HG03066 (cell line): ENCODE measurements at regions not wholly inside any gene's neighbourhood (a gene's known extent, or its start where the extent isn't known, plus 50 kb on each side); places are given as distances from the start of the nearest gene placed in this dataset.

Experiments
- ATAC-seq: cut with Tn5 transposase; IDR thresholded peaks from one replicate; pipeline ENCODE4 v1.9.1; 2021; ENCODE audit warnings: low read depth; ENCODE audit not compliant: unreplicated experiment

DNA sequence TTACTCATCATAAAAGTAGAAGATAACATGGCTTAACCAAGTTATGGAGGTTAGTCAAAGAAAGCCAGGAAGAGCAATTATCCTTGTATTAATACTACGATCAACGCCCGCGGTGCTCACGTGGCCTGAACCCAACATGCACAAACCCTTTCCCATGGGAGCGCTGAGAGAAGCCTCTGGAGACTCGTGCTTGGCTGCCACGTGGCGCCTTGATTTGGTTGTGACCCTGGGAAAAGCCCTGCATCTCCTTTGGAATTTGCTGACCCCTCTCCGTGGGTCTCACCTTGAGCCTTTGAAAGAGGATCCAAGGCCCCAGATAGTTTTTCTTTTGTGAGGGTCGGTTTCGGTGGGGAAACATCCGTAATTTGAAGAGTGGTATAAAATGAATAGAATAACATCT, 255.6 kb downstream of the DCDC2C start:
- ATAC-seq: no peak

DNA sequence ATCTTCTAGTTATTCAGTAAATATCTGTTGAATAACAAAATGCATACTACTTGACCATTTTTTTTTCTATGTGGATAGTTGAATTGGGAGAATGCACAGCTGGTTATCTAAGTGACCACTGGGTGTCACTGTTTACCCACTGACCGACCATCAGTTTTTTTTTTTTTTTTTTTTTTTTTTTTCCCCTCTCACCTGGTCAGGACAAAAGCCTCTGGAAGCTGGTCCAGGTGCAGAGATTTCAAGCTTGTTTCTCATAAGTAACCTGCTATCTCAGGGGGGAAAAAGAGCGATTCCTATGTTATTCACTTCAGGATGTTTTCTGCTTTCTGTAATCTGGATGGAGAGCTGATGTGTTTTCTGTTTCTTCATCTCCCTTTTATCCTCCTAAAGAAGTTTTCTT, 256.0 kb downstream of the DCDC2C start:
- ATAC-seq: no peak

DNA sequence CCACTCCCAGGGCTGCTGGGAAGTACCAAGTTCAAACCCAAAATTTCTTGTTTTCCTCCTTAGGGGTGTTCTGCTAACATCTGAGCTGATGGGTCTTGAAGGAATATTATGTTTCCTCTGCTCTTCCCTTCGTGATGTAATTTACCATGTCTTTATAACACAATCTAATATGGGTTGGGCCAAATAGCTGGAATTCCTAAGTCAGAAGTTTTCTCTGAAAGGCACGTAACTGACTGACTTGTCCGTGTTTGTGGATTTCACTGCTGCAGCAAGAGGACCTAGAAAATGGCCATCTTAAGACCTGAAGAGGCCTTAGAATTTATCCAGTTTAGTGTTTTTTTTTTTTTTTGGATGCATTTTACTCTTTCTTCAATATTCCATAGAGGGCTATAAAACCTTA, 256.7 kb downstream of the DCDC2C start:
- ATAC-seq: no peak

DNA sequence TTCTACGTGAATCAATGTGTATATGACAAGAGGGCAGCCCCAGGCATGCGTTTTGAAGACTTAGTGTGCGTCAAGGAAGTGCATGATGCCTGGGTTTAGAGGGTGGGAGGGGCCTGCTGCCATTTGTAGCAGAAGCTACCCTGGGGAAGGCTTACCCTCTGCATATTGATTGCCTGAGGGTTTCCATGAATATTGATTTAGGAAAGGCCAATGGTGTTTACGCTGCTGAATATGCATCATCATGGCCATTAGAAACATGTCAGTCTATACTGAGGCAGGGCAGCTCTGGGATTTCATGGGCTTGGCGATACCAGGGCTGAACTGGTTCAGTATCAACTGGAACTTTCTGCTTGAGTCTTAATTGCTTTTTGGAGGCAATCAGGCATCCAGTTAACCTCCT, 259.3 kb downstream of the DCDC2C start:
- no peak for ATAC-seq

DNA sequence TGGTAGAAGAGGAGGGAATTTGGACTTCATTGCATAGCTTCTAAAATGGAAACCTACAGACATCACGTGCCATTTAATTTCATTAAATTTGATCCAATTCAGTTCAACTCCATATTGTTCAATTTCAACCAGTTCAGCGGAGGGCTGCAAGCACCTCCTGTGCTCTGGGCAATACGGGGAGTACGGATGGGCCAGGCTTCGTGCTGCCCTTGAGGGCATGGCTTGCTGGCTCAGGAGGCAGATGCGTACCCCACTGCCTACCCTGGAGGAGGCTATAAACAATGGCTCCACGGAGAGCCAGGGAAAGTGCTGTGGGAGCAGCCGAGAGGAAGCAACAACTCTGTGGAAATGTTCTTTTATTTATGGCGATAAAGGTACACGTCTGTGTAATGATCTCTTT, 261.8 kb downstream of the DCDC2C start:
- no peak for ATAC-seq

DNA sequence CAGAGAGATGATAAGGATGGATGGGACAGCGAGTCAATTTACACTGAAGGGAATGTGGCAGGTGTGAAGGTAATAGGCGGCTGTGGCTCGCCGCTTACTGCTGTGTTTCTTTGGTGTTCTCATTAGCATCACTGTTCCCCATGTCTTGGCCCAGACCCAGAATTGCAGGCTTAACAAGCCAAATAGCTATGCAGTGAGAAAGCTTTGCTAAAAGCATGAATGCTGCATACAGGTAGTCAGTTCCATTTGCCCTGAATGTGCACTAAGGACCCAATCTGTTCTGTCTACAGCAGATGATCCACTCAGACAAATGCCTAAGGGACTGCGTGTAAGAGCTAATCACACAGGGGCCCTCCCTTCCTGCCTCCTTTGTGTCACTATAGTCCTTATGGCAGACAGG, 262.6 kb downstream of the DCDC2C start:
- no peak for ATAC-seq

DNA sequence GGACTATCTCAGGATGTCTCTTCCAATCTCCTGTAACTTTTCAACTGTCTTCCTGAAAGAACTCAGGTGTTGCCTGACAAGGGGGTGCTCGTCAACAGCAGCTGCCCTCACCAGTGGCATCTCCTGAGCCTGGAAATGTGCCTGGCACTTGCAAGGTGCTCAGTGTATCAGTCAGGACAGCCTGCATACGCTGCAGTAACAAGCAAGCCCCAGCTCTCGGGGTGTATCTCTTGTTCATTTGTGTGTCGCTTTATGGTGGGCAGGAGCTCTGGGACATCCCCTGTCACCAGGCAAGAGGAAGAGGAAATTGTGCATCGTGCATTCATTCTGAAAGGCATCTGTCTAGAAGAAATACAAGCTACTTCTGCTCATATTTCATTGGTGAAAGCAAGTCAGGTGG, 263.1 kb downstream of the DCDC2C start:
- ATAC-seq: no peak

DNA sequence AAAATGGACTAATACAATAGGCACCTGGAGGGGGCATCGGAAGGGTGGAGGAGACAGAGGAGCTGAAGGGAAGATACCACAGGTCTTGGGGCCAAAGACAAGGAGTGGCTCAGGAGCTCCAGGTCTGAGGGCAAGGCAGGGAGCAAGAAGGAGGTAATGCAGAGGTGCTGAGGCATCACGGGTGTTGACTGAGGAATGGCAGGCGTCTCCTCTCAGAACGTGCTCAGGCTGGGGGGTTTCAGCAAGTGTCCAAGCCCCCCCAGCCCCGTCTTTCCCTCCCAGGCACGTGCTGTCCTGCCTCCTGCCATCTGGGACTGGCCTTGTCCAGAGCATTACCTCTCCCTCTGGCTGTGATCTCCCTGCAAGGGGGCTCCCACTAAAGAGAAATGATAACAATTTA, 265.4 kb downstream of the DCDC2C start:
- no peak for ATAC-seq

DNA sequence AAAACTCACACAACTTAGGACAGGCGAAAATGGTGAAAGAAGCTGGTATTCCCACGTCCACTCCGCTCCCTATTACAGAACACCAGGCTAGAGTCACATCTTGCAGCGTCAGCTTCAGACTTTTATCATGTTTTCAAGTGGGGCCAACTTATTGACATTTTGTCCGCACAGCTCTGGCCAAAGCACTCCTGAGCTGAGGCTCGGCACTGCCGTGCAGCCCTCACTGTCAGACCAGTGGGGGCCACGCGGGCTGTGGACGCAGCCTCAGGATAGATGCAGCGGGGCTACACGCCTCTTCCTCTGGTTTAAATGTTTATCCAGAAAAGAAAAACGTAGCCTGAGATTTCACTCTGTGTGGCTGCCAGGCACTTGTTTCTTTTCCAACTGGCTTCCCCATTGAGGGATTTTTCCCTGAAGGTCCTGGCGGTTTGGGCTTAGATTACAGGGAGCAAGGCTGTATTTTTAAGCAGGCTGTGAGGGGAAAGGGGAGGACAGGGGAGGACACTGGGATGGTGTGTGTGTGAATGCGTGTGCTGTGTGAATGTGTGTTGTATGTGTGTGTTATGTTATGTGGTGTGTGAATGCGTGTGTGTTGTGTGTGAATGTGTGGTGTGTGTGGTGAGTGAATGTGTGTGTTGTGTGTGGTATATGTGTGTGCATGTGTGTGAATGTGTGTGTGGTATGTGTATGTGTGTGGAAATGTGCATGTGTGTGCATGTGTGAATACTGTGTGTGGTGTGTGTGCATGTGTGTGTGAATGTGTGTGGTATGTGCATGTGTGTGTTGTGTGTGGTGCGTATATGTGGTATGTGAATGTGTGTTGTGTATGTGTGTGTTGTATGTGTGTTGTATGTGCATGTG, 267.6 kb downstream of the DCDC2C start:
- no peak for ATAC-seq

DNA sequence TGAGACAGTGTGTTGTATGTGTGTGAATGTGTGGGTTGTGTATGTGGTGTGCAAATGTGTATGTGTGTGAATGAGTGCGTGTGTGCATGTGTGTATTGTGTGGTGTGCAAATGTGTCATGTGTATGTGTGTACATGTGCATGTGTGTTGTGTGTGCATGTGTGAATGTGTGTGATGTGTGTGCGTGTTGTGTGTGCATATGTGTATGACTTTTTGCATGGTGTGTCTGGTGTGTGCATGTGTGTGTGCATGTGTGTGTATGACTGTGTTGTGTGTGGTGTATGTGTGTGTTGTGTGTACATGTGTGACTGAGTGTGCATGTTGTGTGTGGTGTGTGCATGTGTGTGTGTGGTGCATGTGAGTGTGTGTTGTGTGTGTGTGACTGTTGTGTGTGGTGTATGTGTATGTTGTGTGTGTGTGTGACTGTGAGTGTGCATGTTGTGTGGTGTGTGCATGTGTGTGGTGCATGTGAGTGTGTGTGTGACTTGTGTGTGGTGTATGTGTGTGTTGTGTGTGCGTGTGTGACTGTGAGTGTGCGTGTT, 268.3 kb downstream of the DCDC2C start:
- no peak for ATAC-seq

DNA sequence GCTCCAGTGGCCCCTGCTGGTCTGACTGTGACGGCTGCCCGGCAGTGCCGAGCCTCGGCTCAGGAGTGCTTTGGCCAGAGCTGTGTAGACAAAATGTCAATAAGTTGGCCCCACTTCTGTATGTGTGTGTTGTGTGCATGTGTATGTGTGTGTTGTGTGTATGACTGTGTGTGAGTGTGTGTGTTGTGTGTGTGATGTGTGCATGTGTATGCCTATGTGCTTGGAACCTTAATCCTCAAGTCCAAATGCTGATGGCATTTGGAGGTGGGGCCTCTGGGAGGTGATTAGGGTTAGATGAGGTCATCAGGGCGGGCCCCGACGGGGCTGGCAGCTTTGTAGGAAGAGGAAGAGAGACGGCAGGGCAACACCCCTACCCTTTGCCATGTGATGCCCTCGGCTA, 269.0 kb downstream of the DCDC2C start:
- ATAC-seq: no peak

DNA sequence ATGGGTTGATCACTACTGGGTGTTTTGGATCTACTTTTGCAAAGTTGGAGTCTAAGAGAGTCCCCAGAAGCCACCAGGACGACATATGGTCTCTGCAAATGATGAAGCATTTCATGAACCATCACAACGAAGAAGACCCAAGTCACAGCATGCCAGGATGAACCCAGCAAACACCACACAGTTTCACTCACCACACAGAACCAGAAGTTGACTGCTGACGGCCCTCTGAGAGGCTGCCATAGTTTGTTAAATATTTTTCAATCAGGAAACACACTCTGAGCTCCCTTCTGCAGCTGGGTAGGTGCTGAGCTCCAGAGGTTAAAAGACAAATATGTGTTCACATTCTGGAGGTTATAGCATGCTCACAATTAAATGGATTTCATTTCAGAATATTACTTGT, 271.4 kb downstream of the DCDC2C start:
- ATAC-seq: no peak

DNA sequence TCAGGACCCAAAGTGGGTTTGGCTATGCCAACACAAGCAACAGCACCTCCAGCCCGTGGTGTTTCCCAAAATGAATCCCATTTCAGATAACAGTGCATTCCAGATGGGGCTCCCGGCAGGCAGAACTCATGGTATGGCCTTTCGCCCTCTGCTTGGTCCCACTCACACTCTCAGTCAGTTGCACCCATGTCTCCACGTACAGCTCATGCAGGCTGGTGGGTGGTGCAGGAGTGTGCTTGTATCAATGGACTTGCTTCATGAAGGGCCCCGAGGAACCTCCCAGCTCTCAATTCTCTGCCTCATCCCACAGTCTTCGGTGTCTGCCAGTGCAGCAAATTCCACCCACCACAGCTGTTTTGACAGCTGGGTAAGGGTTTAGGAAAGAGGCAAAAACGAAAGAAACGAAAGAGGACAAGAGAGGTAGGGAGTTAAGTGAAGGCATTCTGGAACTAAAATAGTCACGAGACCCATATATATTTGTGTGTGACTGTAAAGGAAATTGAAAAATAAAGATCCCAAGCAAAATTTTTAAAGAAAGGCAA, 278.1 kb downstream of the DCDC2C start:
- ATAC-seq: no peak

DNA sequence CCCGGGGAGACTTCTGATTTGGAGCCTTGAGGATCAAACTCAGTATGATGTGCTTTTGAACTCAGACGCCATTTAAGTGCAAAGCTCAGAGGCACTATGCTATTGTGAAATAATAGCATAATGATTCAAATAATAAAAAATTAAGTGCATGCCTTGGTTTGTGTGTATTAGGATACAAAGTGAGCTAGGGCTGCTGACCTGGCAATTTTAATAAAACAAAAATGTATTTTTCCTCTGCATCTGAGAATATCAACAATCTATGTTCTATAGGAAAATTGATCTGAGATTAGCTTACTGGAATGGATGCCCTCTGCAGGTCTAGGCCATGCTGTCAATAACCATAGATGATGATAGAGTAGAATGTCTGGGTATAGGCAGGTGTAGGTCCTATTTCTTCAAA, 278.8 kb downstream of the DCDC2C start:
- no peak for ATAC-seq

DNA sequence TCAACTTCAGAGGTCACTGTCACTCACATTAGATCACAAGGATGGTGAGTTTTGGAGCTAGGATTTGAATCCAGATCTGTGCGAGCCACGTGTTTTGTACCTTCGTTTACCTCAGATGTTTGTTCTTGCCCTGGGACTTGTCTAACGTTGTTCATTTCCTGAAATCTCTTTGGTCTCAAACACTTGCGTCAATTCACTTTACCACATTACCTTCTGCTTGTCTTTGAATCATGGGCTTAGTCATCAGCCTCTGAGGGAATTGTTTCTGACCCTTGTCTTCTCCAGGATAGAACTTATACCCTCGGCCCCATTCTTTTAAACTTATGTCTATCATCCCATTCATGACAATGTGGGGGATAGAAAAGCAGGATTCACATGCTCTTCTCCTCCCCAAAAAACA, 282.7 kb downstream of the DCDC2C start:
- ATAC-seq: no peak

DNA sequence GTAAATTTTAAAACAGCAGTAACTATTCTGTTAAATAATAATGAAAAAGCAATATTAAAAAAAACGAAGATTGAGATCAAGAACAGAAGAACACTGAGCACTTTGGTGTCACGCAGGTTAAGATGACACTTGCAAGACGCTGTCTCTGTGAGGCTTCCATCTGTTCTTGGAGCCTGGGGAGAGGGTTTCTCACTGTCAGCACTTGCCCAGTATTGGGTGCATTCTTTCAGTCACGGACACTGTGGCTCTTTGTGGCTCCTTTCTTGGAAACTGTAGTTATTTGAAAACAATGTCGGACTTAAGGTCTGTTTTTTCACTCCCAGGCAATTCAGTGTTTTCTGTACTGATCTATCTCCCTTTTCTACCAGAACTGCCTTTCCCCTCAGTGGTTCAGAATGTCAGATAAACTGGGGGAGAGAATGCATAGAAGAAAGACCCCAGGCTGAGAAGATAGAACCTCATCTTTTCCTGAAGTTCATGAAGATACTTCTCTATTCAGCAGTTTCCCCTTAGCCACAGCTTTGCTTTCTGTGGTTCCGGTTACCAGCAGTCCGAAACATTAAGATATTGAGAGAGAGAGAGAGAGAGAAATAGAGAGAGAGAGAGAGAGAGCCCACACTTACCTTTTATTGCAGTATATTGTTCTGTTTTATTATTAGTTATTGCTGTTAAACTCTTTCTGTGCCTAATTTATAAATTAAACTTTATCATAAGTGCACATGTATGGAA, 283.3 kb downstream of the DCDC2C start:
- ATAC-seq: no peak

DNA sequence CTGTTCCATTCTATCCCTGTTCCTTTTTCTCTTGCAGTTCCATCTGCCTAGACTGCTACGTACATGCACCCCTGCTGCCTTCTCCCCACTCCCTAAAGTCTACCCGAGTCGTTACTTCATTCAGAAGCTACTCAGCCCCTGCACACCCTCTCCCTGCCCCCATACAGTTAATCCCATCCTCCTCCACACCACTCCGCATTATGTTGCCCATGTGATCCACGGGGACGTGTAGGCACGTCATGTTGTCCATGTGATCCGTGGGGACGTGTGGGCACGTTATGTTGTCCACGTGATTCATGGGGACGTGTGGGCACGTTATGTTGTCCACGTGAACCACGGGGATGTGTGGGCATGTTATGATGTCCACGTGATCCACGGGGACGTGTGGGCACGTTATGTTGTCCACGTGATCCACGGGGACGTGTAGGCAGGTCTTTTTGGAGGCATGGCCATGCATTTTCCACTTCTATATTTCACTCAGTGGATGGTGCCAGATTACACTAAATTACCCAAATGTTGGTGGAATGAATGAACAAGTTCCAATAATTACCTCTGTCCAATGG, 299.5 kb downstream of the DCDC2C start:
- ATAC-seq: no peak

DNA sequence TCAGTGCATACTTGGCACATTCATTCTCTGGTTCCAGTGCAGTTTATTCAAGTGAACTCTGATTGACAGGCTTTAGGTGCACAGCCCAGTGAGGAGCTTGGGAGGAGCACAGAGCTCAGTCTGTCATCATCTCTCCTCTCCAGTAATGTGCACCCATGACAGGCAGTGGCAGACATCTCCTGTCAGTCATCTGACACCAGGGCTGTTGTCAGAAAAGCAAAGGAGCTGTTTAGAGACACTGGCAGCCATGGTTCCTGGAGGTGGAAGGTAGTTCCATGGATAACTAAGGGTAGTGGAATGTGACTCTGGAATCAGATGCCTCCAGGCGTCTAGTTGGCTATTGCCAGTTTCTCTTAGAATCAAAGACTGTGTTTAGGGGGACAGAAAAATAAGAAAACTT, 308.8 kb downstream of the DCDC2C start:
- ATAC-seq: no peak

DNA sequence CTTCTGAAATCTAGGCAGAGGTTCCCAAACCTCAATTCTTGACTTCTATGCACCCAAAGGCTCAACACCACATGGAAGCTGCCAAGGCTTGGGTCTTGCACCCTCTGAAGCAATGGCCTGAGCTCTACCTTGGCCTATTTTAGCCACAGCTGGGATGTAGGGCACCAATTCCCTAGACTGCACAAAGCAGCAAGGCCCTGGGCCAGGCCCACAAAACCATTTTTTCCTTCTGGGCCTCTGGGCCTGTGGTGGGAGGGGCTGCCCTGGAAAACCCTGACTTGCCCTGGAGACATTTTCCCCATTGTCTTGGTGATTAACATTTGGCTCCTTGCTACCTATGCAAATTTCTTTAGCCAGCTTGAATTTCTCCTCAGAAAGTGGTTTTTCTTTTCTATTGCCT, 315.2 kb downstream of the DCDC2C start:
- no peak for ATAC-seq

DNA sequence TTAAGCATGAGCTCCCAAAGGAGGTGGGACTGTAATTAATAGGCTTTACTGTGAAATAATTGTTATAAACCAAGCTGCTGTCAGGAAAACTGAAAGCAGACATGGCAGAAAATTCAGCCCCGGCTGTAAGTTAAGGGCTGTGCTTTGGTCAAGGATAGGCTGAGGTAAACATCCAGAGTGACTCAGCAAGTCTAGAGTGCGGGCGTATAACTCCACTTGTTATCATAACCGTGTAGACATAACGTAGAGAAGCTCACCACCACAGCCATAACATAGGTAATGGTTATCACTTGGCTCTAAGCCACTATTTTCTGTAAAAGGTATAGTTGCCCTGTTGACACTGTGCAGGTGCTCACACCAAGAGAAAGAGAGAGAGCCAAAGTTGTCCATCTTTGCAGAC, 316.8 kb downstream of the DCDC2C start:
- ATAC-seq: no peak

DNA sequence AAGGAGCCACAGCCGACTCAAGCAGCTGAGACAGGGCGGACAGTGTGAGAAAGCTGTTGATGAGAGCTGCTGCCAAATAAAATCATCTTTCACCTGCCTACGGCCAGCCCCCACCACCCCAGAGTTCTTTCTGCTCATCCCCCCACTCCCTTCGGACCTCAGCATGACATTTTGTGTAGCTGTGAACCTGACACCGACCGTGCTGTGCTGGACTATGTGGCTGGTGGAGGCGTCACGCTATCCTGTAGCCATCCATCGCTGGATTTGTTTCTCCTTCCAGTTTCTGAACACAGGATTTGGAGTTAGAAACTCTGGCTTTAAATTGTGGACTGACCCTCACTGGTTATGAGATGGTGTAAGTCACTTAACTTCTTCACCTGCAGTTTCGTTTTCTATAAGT, 317.3 kb downstream of the DCDC2C start:
- ATAC-seq: no peak
